T-helper 2 cell treated with Interferon-gamma antibody and Interleukin-4, amounts not matched to agents 100 ng/mL and 5 ng/mL, for 36 hours (primary cell): ENCODE measurements at regions not wholly inside any gene's neighbourhood (a gene's known extent, or its start where the extent isn't known, plus 50 kb on each side); places are given as distances from the start of the nearest gene placed in this dataset.

Source experiments
- intact Hi-C: fragments of 100-400 bp; cut with micrococcal nuclease; formaldehyde crosslinking; loops from one replicate; pipeline ENCODE4 v1.15.1; 2023

GRCh38 chr1:115233598-115233997, 104.5 kb downstream of the NGF start:
- intact Hi-C loops, result no loop called here

GRCh38 chr1:115230281-115230680, 107.8 kb downstream of the NGF start:
- intact Hi-C loops, result no loop called here

GRCh38 chr1:115229016-115229415, 109.0 kb downstream of the NGF start:
- intact Hi-C loops, result no loop called here

- intact Hi-C loops, result no loop called here
Observed at GRCh38 chr1:115228191-115228590, 109.9 kb downstream of the NGF start.

- intact Hi-C loops, result no loop called here
Observed at GRCh38 chr1:115227346-115228082, 110.5 kb downstream of the NGF start.

GRCh38 chr1:115225993-115226685, 111.9 kb downstream of the NGF start:
- intact Hi-C loops, result no loop called here

- intact Hi-C loops, result no loop called here
Observed at GRCh38 chr1:115224636-115225035, 113.4 kb downstream of the NGF start.

- intact Hi-C loops, result no loop called here
Observed at GRCh38 chr1:115222616-115223402, 115.2 kb downstream of the NGF start.

GRCh38 chr1:115220340-115221270, 117.4 kb downstream of the NGF start:
- intact Hi-C loops, result no loop called here

GRCh38 chr1:115219927-115220326, 118.1 kb downstream of the NGF start:
- intact Hi-C loops, result no loop called here

- intact Hi-C loops, result no loop called here
Observed at GRCh38 chr1:115218699-115219098, 119.3 kb downstream of the NGF start.

GRCh38 chr1:115218034-115218405, 120.0 kb downstream of the NGF start:
- intact Hi-C loops, result no loop called here

- intact Hi-C loops, result no loop called here
Observed at GRCh38 chr1:115217150-115218033, 120.7 kb downstream of the NGF start.

- intact Hi-C loops, result no loop called here
Observed at GRCh38 chr1:115215703-115216521, 122.1 kb downstream of the NGF start.

GRCh38 chr1:115215110-115215509, 122.9 kb downstream of the NGF start:
- intact Hi-C loops, result no loop called here

GRCh38 chr1:115214098-115214497, 124.0 kb downstream of the NGF start:
- intact Hi-C loops, result no loop called here

GRCh38 chr1:115213130-115213529, 123.8 kb upstream of the TSPAN2 start:
- intact Hi-C loops, result no loop called here

- intact Hi-C loops, result no loop called here
Observed at GRCh38 chr1:115211071-115211745, 121.9 kb upstream of the TSPAN2 start.

GRCh38 chr1:115210302-115210711, 121.0 kb upstream of the TSPAN2 start:
- intact Hi-C loops, result no loop called here
